ENCODE measurements at regions not wholly inside any gene's neighbourhood (a gene's known extent, or its start where the extent isn't known, plus 50 kb on each side); places are given as distances from the start of the nearest gene placed in this dataset.

GRCh38 chr13:40152145-40152544 is 496.7 kb downstream of the COG6 start:
- DNase-seq: peak; percentile 78

DNA sequence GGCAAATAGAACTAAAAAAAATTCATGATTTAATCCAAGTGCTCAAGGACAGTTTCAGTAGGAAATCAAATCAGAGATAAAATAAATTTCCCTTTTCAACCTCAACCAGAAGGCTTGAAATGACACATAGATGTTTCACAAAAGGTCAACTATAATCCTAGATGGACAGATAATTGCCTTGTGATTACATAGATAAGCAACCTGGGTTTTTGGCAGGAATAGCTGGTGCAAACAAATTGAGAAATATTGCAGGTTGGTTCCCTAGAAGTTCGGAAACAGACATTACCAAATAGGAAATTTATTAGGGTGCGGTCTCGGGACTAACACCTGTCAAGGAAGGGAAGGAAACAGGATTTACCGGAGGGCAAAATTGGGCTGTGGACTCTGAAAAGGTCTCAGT is 497.5 kb downstream of the COG6 start:
- DNase-seq: no peak

GRCh38 chr13:40153516-40153915 is 498.1 kb downstream of the COG6 start:
- no peak for DNase-seq

DNA sequence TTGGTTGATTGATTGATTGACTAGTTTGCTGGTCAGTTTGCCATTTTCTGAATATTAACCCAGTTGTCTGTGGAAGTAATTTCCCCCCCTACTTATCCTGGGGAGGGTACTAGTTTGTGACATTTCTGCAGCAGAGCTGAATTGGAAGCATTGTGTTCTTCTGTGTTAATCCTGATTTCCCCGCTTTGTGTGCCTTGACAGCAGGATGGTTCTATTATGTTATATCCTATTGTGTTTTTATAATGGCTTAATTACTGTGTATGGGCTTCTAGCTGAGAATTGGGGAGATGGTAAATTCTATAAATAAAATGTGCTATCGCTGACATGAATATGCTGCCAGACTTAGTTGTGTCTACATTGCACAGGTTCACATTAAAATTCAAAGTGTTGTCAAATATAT is 499.7 kb downstream of the COG6 start:
- DNase-seq: no peak

DNA sequence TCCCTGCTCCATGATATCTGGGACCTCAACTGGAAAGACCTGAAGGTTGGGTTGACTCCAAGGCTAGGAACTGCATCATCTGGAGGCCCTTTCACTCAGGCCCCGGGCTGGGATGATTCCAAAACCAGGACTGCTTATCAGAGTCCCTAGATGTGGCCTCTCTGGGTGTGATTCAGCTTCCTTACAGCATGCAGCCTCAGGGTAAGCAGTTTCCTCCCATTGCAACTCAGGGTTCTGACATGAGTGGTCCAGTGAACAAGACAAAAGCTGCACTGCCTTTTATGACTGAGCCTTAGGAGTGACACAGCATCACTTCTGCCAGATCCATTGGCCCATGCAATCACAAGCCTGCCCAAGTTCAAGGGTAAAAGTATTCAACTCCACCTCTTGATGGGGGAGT is 502.8 kb downstream of the COG6 start:
- DNase-seq: peak; percentile 11

GRCh38 chr13:40158757-40159156 is 503.3 kb downstream of the COG6 start:
- no peak for DNase-seq

DNA sequence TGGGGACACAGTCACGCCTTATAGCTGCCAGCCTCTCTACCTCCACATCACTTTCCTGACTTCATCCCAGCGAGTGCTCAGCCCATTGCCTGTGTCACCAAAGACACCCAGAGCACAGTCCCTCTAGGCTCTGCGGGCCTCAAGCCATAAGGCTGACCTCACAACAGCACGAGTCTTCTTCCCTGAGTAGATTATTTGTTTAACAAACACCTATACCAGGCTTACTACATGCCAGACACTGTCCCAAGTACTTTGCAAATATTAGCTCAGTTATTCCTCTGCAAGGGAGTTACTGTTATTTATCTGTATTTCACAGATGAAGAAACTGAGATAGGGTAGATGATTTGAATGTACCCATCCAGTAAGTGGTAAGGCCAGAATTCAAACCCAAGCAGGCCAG is 504.3 kb downstream of the COG6 start:
- DNase-seq: no peak

GRCh38 chr13:40160618-40161350 is 505.3 kb downstream of the COG6 start:
- peak; percentile 73 for DNase-seq

DNA sequence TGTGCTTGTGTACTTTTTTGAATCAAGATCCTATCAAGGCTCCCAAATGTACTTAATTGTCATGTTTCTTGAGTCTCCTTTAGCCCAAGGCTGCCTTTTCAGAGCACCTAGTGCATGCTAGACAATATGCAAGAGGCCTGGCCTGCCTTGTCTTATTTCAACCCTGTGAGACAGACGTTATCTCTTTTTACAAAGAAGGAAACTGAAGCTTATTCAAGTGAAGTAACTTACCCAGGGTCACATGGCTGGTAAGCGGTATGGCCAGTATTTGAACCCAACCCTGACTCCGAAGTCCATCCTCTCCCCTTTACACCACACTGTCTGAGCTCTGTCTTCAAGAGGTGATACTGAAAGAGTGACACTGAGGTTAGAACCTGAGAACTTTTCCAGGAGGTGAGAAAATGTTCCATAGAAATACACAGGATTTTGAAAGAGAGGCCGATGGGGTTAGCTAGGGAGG is 505.1 kb downstream of the FOXO1 start:
- no peak for DNase-seq

DNA sequence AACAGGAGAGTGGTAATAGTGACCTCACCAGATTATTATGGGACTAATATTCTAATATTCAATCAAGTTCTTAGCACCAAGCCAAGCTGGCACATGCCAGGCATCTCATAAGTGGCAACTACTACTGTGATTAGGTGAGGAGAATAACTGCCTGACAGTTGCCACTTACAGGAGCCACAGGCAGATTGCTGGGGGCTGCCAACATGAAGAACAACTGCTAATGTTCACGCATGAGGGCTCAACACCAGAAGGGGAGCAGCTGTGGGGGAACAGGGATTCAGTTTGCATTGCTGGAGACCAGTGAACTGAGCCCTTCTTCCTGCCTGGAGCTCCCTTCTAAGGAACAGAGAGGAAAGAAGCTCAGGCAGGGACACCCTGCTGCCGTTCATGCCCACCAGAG is 504.5 kb downstream of the FOXO1 start:
- DNase-seq: no peak

- no peak for DNase-seq
These were observed 503.1 kb downstream of the FOXO1 start for GRCh38 chr13:40163066-40164000.

GRCh38 chr13:40164133-40164532 is 502.3 kb downstream of the FOXO1 start:
- no peak for DNase-seq

- DNase-seq: no peak
These were observed 501.0 kb downstream of the FOXO1 start for GRCh38 chr13:40165316-40165932.

DNA sequence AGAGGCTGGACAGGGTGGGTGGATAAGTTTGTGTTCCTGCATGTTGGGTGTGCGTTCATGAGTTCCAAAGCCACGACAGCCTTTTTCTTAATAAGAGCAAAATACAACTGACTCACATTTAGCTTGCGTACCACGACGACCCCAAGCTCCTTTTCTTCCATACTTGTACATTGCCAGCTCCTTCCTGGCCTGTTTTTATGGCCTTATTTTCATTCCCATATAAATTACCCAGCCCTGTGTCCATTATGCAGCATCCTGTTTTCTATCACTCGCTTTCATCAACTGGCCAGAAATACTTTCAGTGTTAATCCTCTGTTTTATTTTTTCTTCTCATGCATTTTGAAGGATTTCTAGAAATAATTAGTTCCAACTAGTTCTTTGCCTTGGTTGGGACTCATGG is 499.1 kb downstream of the FOXO1 start:
- DNase-seq: no peak

DNA sequence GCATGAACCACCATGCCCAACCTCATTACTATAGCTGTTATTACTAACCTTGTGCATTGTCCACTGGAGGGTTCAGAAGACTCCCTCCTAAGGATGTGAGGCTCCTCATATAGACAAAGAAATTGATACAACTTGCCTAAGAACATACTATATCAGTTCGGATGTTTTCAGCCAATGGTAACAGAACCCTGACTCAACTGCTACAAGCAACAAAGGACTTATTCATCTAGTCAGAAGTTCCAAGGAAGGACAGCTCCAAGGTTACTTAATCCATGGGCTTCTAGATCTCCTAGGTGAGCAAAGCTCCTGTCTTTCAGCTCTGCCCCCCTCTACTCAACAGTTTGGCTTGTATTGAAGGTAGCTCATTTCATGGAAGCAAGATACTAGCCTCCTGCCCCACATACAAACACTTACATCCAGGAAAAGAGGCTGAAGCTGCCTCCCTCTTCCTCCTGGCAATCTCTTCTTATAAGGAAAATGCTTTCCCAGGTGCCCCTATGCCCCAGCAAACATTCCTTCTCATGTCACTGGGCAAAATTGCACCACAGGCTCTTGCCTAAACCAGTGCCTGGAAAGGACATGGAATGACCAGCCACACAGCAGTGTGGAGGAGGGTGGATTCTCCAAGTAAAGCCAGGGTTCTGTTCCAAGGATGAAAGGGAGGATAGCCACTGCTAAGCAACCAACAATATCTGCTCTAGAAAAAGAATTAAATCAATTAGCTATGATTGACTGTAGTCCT is 497.8 kb downstream of the FOXO1 start:
- no peak for DNase-seq

DNA sequence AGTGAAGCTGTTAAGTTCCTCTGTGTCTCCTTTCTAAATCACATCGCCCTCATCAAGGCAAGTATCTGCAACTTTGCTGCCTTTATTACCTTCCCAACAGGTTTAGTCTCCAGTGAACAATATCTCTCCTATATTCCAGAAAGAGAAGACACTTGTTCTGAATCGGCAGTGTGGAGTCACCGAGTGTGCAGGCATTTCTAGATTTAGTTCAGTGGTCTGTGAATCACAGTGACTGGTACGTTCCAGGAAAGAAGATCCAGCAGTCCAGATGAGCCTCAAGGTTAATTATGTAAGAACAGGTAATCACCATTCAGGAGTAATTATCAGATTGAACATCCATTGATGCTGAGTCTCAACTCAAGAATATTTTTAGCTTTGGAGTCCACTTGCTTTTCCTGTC is 497.0 kb downstream of the FOXO1 start:
- peak; percentile 11 for DNase-seq

- peak; percentile 16 for DNase-seq
These were observed 496.4 kb downstream of the FOXO1 start for GRCh38 chr13:40170091-40170490.

- DNase-seq: no peak
These were observed 495.5 kb downstream of the FOXO1 start for GRCh38 chr13:40170982-40171381.

GRCh38 chr13:40171566-40171965 is 494.9 kb downstream of the FOXO1 start:
- DNase-seq: peak; percentile 20

DNA sequence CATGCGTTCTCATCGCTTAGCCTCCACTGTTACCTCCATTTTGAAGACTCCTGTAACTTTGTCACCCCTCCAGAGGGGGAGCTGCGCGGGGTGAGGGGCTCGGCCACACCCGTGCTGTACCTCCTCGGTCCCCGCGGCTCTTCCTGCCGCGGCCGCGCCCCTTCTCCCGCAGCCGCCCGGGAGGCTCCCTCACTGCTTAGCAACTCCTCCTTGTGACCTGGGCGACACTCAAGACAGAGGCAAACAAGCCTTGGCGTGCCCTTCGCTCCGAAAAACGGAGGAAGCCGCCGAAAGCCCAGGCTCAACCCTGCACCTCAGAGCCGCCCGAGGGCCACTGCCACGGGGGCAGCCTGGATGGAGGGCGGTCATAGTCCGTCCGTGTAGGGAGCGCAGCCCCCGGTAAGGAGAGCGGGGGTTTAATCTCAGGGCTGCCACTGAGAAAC is 494.3 kb downstream of the FOXO1 start:
- no peak for DNase-seq

DNA sequence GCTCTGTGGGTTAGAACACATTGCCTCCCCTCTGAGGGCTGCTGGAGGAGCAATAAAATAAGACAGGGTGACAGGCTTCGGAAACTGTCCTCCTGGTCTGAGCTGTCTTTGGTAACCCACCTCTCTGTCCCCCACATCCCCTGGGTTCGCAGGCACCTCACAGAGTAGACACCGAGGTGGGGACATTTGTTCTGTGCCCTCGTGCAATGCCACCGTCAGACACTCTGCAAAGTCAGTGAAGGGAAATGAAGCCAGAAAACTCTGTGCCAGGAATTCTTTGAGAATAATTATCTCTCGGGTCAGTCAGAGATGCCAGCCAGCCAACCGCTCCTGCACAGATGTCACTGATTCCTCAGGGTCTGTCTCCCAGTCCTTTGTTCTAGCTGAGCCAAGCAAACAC is 493.6 kb downstream of the FOXO1 start:
- DNase-seq: no peak

DNA sequence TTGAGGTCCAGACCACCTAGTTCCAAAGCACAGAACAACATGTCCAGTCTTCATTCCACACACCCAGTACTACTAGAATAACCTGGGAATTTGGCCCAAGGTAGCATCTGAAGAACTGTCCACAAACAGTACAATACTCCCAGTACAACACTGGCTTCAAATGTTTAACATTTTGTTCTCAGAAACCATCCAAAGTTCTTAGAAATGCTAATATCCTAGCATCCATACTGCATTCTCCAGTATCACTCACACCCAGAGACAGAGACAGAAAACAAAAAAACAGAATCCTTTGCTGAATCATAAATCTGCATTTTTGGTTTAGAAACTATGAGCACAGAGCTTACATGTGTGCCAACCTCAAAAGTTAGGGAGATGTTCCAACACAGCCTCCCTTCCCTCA is 490.8 kb downstream of the FOXO1 start:
- no peak for DNase-seq

DNA sequence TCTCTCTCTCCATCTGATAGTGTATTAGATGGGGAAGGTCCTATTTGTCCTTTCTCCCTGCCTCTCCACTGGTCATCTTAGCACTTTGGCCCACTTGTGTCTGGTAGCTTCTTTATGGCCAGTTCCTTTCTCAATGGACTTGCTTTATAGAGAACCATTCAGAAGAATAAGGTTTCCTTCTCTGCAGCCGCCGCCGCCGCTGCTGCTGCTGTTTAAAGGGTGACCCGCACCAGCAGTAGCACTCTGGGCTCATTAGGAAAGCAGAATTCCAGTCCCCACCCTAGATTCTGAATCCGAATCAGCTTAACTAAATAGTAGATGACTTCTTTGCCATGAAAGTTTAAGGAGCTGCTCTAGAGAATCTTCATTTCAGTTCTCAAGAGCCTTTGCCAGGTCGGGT is 490.2 kb downstream of the FOXO1 start:
- DNase-seq: no peak

Measured in fibroblast of skin of right biceps (primary cell).